WTC11 (cell line): ENCODE measurements at regions not wholly inside any gene's neighbourhood (a gene's known extent, or its start where the extent isn't known, plus 50 kb on each side); places are given as distances from the start of the nearest gene placed in this dataset.

Experiments
- ATAC-seq: fragments of 200-7000 bp; cut with Tn5 transposase; 2 replicates; pipeline ENCODE4 v1.10.0; 2021; ENCODE audit warnings: mild to moderate bottlenecking, moderate library complexity
- CTCF ChIA-PET: fragments of 300-600 bp; sonication (Branson Sonifier 250); formaldehyde crosslinking; loops from one replicate; lab custom pipeline; 2021; ENCODE audit warnings: antibody characterized with exemption; lab: Charles Lee
- POLR2A ChIA-PET: fragments of 350-600 bp; sonication (Branson Sonifier 250); formaldehyde crosslinking; loops from one replicate; lab custom pipeline; 2021; ENCODE audit warnings: antibody characterized with exemption; lab: Charles Lee
- DNase-seq: peaks from one replicate; pipeline ENCODE4 v3.0.0; 2021; ENCODE audit warnings: low spot score
- H3K27ac Mint-ChIP-seq: 2 replicates; pipeline ENCODE4 v1.8.0; 2021; ENCODE audit warnings: mixed read lengths
- H3K27me3 Mint-ChIP-seq: 2 replicates; pipeline ENCODE4 v1.8.0; 2021; ENCODE audit warnings: low read depth, mild to moderate bottlenecking, moderate library complexity, mixed read lengths
- H3K36me3 Mint-ChIP-seq: 2 replicates; pipeline ENCODE4 v1.8.0; 2021; ENCODE audit warnings: mixed read lengths
- H3K4me1 Mint-ChIP-seq: 2 replicates; pipeline ENCODE4 v1.8.0; 2022; ENCODE audit warnings: mixed read lengths
- H3K4me3 Mint-ChIP-seq: 2 replicates; pipeline ENCODE4 v1.8.0; 2021; ENCODE audit warnings: mild to moderate bottlenecking, moderate library complexity, mixed read lengths
- H3K9me3 Mint-ChIP-seq: 2 replicates; pipeline ENCODE4 v1.8.0; 2021; ENCODE audit warnings: mixed read lengths
- FOXK1 ChIP-seq: sonication (generic); formaldehyde crosslinking; IDR thresholded peaks from 2 replicates; pipeline ENCODE4 v1.8.0; 2022; ENCODE audit warnings: mild to moderate bottlenecking, moderate library complexity, missing genetic modification reagents
- FOXP1 ChIP-seq: sonication (generic); formaldehyde crosslinking; IDR thresholded peaks from 2 replicates; pipeline ENCODE4 v1.8.0; 2022; ENCODE audit warnings: missing genetic modification reagents, mild to moderate bottlenecking, moderate library complexity, borderline replicate concordance
- JAZF1 ChIP-seq: fragments of 250-450 bp; sonication (Bioruptor Pico); IDR thresholded peaks from 2 replicates; pipeline ENCODE4 v1.9.0; 2021; ENCODE audit warnings: moderate library complexity, mild to moderate bottlenecking, inconsistent platforms
- JUN ChIP-seq: sonication (generic); formaldehyde crosslinking; IDR thresholded peaks from 2 replicates; pipeline ENCODE4 v1.8.0; 2023; ENCODE audit warnings: mild to moderate bottlenecking, missing genetic modification reagents
- MYBL2 ChIP-seq: sonication (generic); formaldehyde crosslinking; IDR thresholded peaks from 2 replicates; pipeline ENCODE4 v1.8.1; 2023; ENCODE audit warnings: mild to moderate bottlenecking, moderate library complexity, missing genetic modification reagents
- NFATC4 ChIP-seq: fragments of 250-450 bp; sonication (Bioruptor Pico); IDR thresholded peaks from 2 replicates; pipeline ENCODE4 v1.9.0; 2021; ENCODE audit warnings: mild to moderate bottlenecking
- NFE2L1 ChIP-seq: sonication (generic); formaldehyde crosslinking; IDR thresholded peaks from 2 replicates; pipeline ENCODE4 v1.8.1; 2023; ENCODE audit warnings: missing genetic modification reagents
- NFYB ChIP-seq: sonication (generic); formaldehyde crosslinking; conservative IDR thresholded peaks from 2 replicates; pipeline ENCODE4 v1.8.0; 2022; ENCODE audit warnings: low read depth, missing genetic modification reagents
- NR2C2 ChIP-seq: sonication (generic); formaldehyde crosslinking; IDR thresholded peaks from 2 replicates; pipeline ENCODE4 v1.8.0; 2022; ENCODE audit warnings: mild to moderate bottlenecking, missing genetic modification reagents
- PRDM15 ChIP-seq: sonication (generic); formaldehyde crosslinking; IDR thresholded peaks from 2 replicates; pipeline ENCODE4 v1.8.0; 2022; ENCODE audit warnings: missing genetic modification reagents
- RELA ChIP-seq: sonication (generic); formaldehyde crosslinking; IDR thresholded peaks from 2 replicates; pipeline ENCODE4 v1.8.1; 2022; ENCODE audit warnings: missing genetic modification reagents, mild to moderate bottlenecking, borderline replicate concordance
- SP1 ChIP-seq: sonication (generic); formaldehyde crosslinking; conservative IDR thresholded peaks from 2 replicates; pipeline ENCODE4 v1.8.1; 2022; ENCODE audit warnings: missing genetic modification reagents
- TCF7 ChIP-seq: sonication (generic); formaldehyde crosslinking; IDR thresholded peaks from 2 replicates; pipeline ENCODE4 v1.8.0; 2022; ENCODE audit warnings: mild to moderate bottlenecking, low read depth, missing genetic modification reagents, moderate library complexity
- TP53 ChIP-seq: sonication (generic); formaldehyde crosslinking; IDR thresholded peaks from 2 replicates; pipeline ENCODE4 v1.8.1; 2023; ENCODE audit warnings: mild to moderate bottlenecking, missing genetic modification reagents
- USF1 ChIP-seq: sonication (generic); formaldehyde crosslinking; IDR thresholded peaks from 2 replicates; pipeline ENCODE4 v1.8.0; 2022; ENCODE audit warnings: mild to moderate bottlenecking, missing genetic modification reagents
- ZNF232 ChIP-seq: sonication (generic); formaldehyde crosslinking; IDR thresholded peaks from 2 replicates; pipeline ENCODE4 v1.8.0; 2022; ENCODE audit warnings: mild to moderate bottlenecking, missing genetic modification reagents
- ZNF416 ChIP-seq: fragments of 250-450 bp; sonication (Bioruptor Pico); IDR thresholded peaks from 2 replicates; pipeline ENCODE4 v1.9.0; 2021; ENCODE audit warnings: mild to moderate bottlenecking, inconsistent platforms
- TF ChIP-seq, protein P1 (sequence below): sonication (generic); formaldehyde crosslinking; IDR thresholded peaks from 2 replicates; pipeline ENCODE4 v1.8.0; 2022; ENCODE audit warnings: mild to moderate bottlenecking, missing genetic modification reagents
- TF ChIP-seq, protein P2 (sequence below): fragments of 250-450 bp; sonication (Bioruptor Pico); IDR thresholded peaks from 2 replicates; pipeline ENCODE4 v1.9.0; 2021; ENCODE audit warnings: moderate library complexity, mild to moderate bottlenecking, inconsistent platforms, borderline replicate concordance
- TF ChIP-seq, protein P3 (sequence below): sonication (generic); formaldehyde crosslinking; IDR thresholded peaks from 2 replicates; pipeline ENCODE4 v1.8.1; 2023; ENCODE audit warnings: mild to moderate bottlenecking, moderate library complexity, missing genetic modification reagents
- TF ChIP-seq, protein P4 (sequence below): fragments of 250-450 bp; sonication (Bioruptor Pico); IDR thresholded peaks from 2 replicates; pipeline ENCODE4 v1.9.0; 2021; ENCODE audit warnings: mild to moderate bottlenecking

GRCh38 chr7:68376131-68376661 is 1222.1 kb upstream of the AUTS2 start:
- no peak overlapping the region for H3K4me3 Mint-ChIP-seq
- ChIA-PET POLR2A (no interaction called here), CTCF (no interaction called here)
- peaks cover 18% of the 10 kb centered on the region; the same call in 1 of the 2 replicates for H3K9me3 Mint-ChIP-seq
- TF ChIP-seq PRDM15 (CRISPR knock-in tag) (no peak), FOXP1 (CRISPR knock-in tag) (no peak), RELA (CRISPR knock-in tag) (no peak), TCF7 (CRISPR knock-in tag) (no peak), ZNF232 (CRISPR knock-in tag) (no peak), JUN (CRISPR knock-in tag) (no peak), MYBL2 (CRISPR knock-in tag) (no peak), NR2C2 (CRISPR knock-in tag) (no peak), NFATC4 (CRISPR knock-in tag) (no peak), NFYB (CRISPR knock-in tag) (no peak)
- TF ChIP-seq, protein P1, sequence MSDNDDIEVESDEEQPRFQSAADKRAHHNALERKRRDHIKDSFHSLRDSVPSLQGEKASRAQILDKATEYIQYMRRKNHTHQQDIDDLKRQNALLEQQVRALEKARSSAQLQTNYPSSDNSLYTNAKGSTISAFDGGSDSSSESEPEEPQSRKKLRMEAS (CRISPR knock-in tag), result no peak
- H3K27ac Mint-ChIP-seq, result no peak overlapping the region
- DNase-seq, result no peak
- H3K4me1 Mint-ChIP-seq, result no peaks in the 10 kb centered on the region
- peaks cover under 1% of the 10 kb centered on the region; the same call in 1 of the 2 replicates for H3K27me3 Mint-ChIP-seq
- ATAC-seq, result no peak
- H3K36me3 Mint-ChIP-seq, result peaks cover 5% of the 10 kb centered on the region; the same call in 1 of the 2 replicates

- no peak for DNase-seq
- CTCF ChIA-PET, result no interaction called here
- Mint-ChIP-seq H3K9me3 (peaks cover 10% of the 10 kb centered on the region), H3K27ac (no peak overlapping the region), H3K4me3 (no peak overlapping the region), H3K27me3 (peaks cover 3% of the 10 kb centered on the region; the same call in 1 of the 2 replicates), H3K36me3 (peaks cover 8% of the 10 kb centered on the region; the same call in 1 of the 2 replicates), H3K4me1 (peaks cover 2% of the 10 kb centered on the region; the same call in 1 of the 2 replicates)
- POLR2A ChIA-PET, result no interaction called here
- no peak for ATAC-seq
- TF ChIP-seq, protein P2, sequence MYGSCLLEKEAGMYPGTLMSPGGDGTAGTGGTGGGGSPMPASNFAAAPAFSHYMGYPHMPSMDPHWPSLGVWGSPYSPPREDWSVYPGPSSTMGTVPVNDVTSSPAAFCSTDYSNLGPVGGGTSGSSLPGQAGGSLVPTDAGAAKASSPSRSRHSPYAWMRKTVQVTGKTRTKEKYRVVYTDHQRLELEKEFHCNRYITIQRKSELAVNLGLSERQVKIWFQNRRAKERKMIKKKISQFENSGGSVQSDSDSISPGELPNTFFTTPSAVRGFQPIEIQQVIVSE (CRISPR knock-in tag), result no peak
- no peak for TF ChIP-seq MYBL2 (CRISPR knock-in tag)
- no peak for TF ChIP-seq TP53 (CRISPR knock-in tag)
- TF ChIP-seq, protein P3, sequence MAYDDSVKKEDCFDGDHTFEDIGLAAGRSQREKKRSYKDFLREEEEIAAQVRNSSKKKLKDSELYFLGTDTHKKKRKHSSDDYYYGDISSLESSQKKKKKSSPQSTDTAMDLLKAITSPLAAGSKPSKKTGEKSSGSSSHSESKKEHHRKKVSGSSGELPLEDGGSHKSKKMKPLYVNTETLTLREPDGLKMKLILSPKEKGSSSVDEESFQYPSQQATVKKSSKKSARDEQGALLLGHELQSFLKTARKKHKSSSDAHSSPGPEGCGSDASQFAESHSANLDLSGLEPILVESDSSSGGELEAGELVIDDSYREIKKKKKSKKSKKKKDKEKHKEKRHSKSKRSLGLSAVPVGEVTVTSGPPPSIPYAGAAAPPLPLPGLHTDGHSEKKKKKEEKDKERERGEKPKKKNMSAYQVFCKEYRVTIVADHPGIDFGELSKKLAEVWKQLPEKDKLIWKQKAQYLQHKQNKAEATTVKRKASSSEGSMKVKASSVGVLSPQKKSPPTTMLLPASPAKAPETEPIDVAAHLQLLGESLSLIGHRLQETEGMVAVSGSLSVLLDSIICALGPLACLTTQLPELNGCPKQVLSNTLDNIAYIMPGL (CRISPR knock-in tag), result no peak
- no peak for TF ChIP-seq FOXK1 (CRISPR knock-in tag)
- TF ChIP-seq JAZF1, result no peak
- no peak for TF ChIP-seq NFE2L1 (CRISPR knock-in tag)
- no peak for TF ChIP-seq SP1 (CRISPR knock-in tag)
- no peak for TF ChIP-seq USF1 (CRISPR knock-in tag)
- no peak for TF ChIP-seq ZNF416 (CRISPR knock-in tag)
- TF ChIP-seq, protein P4, sequence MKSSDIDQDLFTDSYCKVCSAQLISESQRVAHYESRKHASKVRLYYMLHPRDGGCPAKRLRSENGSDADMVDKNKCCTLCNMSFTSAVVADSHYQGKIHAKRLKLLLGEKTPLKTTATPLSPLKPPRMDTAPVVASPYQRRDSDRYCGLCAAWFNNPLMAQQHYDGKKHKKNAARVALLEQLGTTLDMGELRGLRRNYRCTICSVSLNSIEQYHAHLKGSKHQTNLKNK (CRISPR knock-in tag), result no peak
- no peak for TF ChIP-seq TCF7 (CRISPR knock-in tag)
Measured at GRCh38 chr7:68381731-68382130, 1216.5 kb upstream of the AUTS2 start.
